ENCODE measurements at regions not wholly inside any gene's neighbourhood (a gene's known extent, or its start where the extent isn't known, plus 50 kb on each side); places are given as distances from the start of the nearest gene placed in this dataset.

GRCh38 chr7:85714951-85715350 is 528.1 kb upstream of the SEMA3D start:
- peaks cover 2 to 4% of the 10 kb centered on the region in 2 experiments for H3K9me3 ChIP-seq (ENCODE audit: control insufficient read depth in 2 of 2, low read length in 2 of 2)
- no peaks in the 10 kb centered on the region for H3K4me1 ChIP-seq (ENCODE audit: control insufficient read depth, insufficient read depth, low read length, poor library complexity, severe bottlenecking)
- H3K27me3 ChIP-seq (ENCODE audit: control insufficient read depth, insufficient read depth, low read length): no peaks in the 10 kb centered on the region
- ATAC-seq (ENCODE audit: low read depth in 2 of 2) (no peak), DNase-seq (no peak)
- Mint-ChIP-seq H3K4me3 (no peak overlapping the region), H3K27me3 (no peaks in the 10 kb centered on the region), H3K9me3 (peaks cover 0 to 6% (median 0%) of the 10 kb centered on the region in 7 donors), H3K36me3 (no peaks in the 10 kb centered on the region), H3K27ac (no peak overlapping the region), H3K4me1 (no peaks in the 10 kb centered on the region)
- H3K27ac ChIP-seq (ENCODE audit: insufficient read depth, low read length, poor library complexity, severe bottlenecking): no peak overlapping the region
- no peak overlapping the region for H3K4me3 ChIP-seq (ENCODE audit: low read depth, low read length)
- no peaks in the 10 kb centered on the region for H3K36me3 ChIP-seq (ENCODE audit: control insufficient read depth, insufficient read depth, low read length)

- no peaks in the 10 kb centered on the region for H3K36me3 Mint-ChIP-seq
- no peak overlapping the region for H3K27ac Mint-ChIP-seq
- no peaks in the 10 kb centered on the region for H3K27me3 ChIP-seq (ENCODE audit: control insufficient read depth, insufficient read depth, low read length)
- ATAC-seq (ENCODE audit: low read depth in 2 of 2) (no peak), DNase-seq (no peak)
- no peak overlapping the region for H3K27ac ChIP-seq (ENCODE audit: insufficient read depth, low read length, poor library complexity, severe bottlenecking)
- H3K4me3 Mint-ChIP-seq: no peak overlapping the region
- no peak overlapping the region for H3K4me3 ChIP-seq (ENCODE audit: low read depth, low read length)
- no peaks in the 10 kb centered on the region for H3K36me3 ChIP-seq (ENCODE audit: control insufficient read depth, insufficient read depth, low read length)
- peaks cover 0 to 2% of the 10 kb centered on the region in 2 experiments for H3K9me3 ChIP-seq (ENCODE audit: control insufficient read depth in 2 of 2, low read length in 2 of 2)
- no peaks in the 10 kb centered on the region for H3K4me1 Mint-ChIP-seq
- H3K27me3 Mint-ChIP-seq: no peaks in the 10 kb centered on the region
- H3K4me1 ChIP-seq (ENCODE audit: control insufficient read depth, insufficient read depth, low read length, poor library complexity, severe bottlenecking): no peaks in the 10 kb centered on the region
- H3K9me3 Mint-ChIP-seq: peaks cover 0 to 4% (median 0%) of the 10 kb centered on the region in 7 donors
These were observed 527.3 kb upstream of the SEMA3D start for GRCh38 chr7:85714043-85714578.

- H3K27ac Mint-ChIP-seq: no peak overlapping the region
- no peaks in the 10 kb centered on the region for H3K36me3 Mint-ChIP-seq
- DNase-seq (no peak), ATAC-seq (ENCODE audit: low read depth in 2 of 2) (no peak)
- Histone ChIP-seq H3K36me3 (ENCODE audit: control insufficient read depth, insufficient read depth, low read length) (no peaks in the 10 kb centered on the region), H3K4me3 (ENCODE audit: low read depth, low read length) (no peak overlapping the region), H3K27me3 (ENCODE audit: control insufficient read depth, insufficient read depth, low read length) (no peaks in the 10 kb centered on the region), H3K27ac (ENCODE audit: insufficient read depth, low read length, poor library complexity, severe bottlenecking) (no peak overlapping the region), H3K4me1 (ENCODE audit: control insufficient read depth, insufficient read depth, low read length, poor library complexity, severe bottlenecking) (no peaks in the 10 kb centered on the region), H3K9me3 (ENCODE audit: control insufficient read depth in 2 of 2, low read length in 2 of 2) (no peaks in the 10 kb centered on the region)
- H3K4me3 Mint-ChIP-seq: no peak overlapping the region
- H3K9me3 Mint-ChIP-seq: peaks cover 0 to 4% (median 0%) of the 10 kb centered on the region in 7 donors
- H3K4me1 Mint-ChIP-seq: no peaks in the 10 kb centered on the region
- H3K27me3 Mint-ChIP-seq: no peaks in the 10 kb centered on the region
These were observed 526.3 kb upstream of the SEMA3D start for GRCh38 chr7:85713171-85713570.

- Mint-ChIP-seq H3K9me3 (peaks cover 0 to 4% (median 0%) of the 10 kb centered on the region in 7 donors), H3K4me1 (no peaks in the 10 kb centered on the region), H3K27me3 (no peaks in the 10 kb centered on the region), H3K4me3 (no peak overlapping the region), H3K27ac (no peak overlapping the region), H3K36me3 (no peaks in the 10 kb centered on the region)
- Histone ChIP-seq H3K36me3 (ENCODE audit: control insufficient read depth, insufficient read depth, low read length) (no peaks in the 10 kb centered on the region), H3K4me1 (ENCODE audit: control insufficient read depth, insufficient read depth, low read length, poor library complexity, severe bottlenecking) (no peaks in the 10 kb centered on the region), H3K27me3 (ENCODE audit: control insufficient read depth, insufficient read depth, low read length) (no peaks in the 10 kb centered on the region), H3K9me3 (ENCODE audit: control insufficient read depth in 2 of 2, low read length in 2 of 2) (no peaks in the 10 kb centered on the region), H3K27ac (ENCODE audit: insufficient read depth, low read length, poor library complexity, severe bottlenecking) (no peak overlapping the region), H3K4me3 (ENCODE audit: low read depth, low read length) (no peak overlapping the region)
- DNase-seq (no peak), ATAC-seq (ENCODE audit: low read depth in 2 of 2) (no peak)
These were observed 525.0 kb upstream of the SEMA3D start for GRCh38 chr7:85711894-85712293.

GRCh38 chr7:85710960-85711359 is 524.1 kb upstream of the SEMA3D start:
- no peaks in the 10 kb centered on the region for H3K36me3 ChIP-seq (ENCODE audit: control insufficient read depth, insufficient read depth, low read length)
- no peaks in the 10 kb centered on the region for H3K27me3 Mint-ChIP-seq
- no peaks in the 10 kb centered on the region for H3K4me1 Mint-ChIP-seq
- no peaks in the 10 kb centered on the region for H3K36me3 Mint-ChIP-seq
- ATAC-seq (ENCODE audit: low read depth in 2 of 2) (no peak), DNase-seq (no peak)
- no peak overlapping the region for H3K27ac ChIP-seq (ENCODE audit: insufficient read depth, low read length, poor library complexity, severe bottlenecking)
- no peak overlapping the region for H3K4me3 Mint-ChIP-seq
- H3K27me3 ChIP-seq (ENCODE audit: control insufficient read depth, insufficient read depth, low read length): no peaks in the 10 kb centered on the region
- no peak overlapping the region for H3K4me3 ChIP-seq (ENCODE audit: low read depth, low read length)
- H3K9me3 Mint-ChIP-seq: peaks cover 0 to 8% (median under 1%) of the 10 kb centered on the region in 7 donors
- no peaks in the 10 kb centered on the region for H3K4me1 ChIP-seq (ENCODE audit: control insufficient read depth, insufficient read depth, low read length, poor library complexity, severe bottlenecking)
- H3K27ac Mint-ChIP-seq: no peak overlapping the region
- H3K9me3 ChIP-seq (ENCODE audit: control insufficient read depth in 2 of 2, low read length in 2 of 2): no peaks in the 10 kb centered on the region

GRCh38 chr7:85708221-85708620 is 521.4 kb upstream of the SEMA3D start:
- no peak for DNase-seq
- Mint-ChIP-seq H3K36me3 (no peaks in the 10 kb centered on the region), H3K4me1 (no peaks in the 10 kb centered on the region), H3K4me3 (no peak overlapping the region), H3K9me3 (peaks cover 0 to 8% (median 5%) of the 10 kb centered on the region in 7 donors), H3K27me3 (no peaks in the 10 kb centered on the region), H3K27ac (no peak overlapping the region)
- Histone ChIP-seq H3K4me1 (ENCODE audit: control insufficient read depth, insufficient read depth, low read length, poor library complexity, severe bottlenecking) (no peaks in the 10 kb centered on the region), H3K4me3 (ENCODE audit: low read depth, low read length) (no peak overlapping the region), H3K9me3 (ENCODE audit: control insufficient read depth in 2 of 2, low read length in 2 of 2) (no peaks in the 10 kb centered on the region), H3K36me3 (ENCODE audit: control insufficient read depth, insufficient read depth, low read length) (no peaks in the 10 kb centered on the region), H3K27me3 (ENCODE audit: control insufficient read depth, insufficient read depth, low read length) (no peaks in the 10 kb centered on the region), H3K27ac (ENCODE audit: insufficient read depth, low read length, poor library complexity, severe bottlenecking) (no peak overlapping the region)
- ATAC-seq (ENCODE audit: low read depth in 2 of 2): no peak

GRCh38 chr7:85705076-85705475 is 518.2 kb upstream of the SEMA3D start:
- H3K27ac ChIP-seq (ENCODE audit: insufficient read depth, low read length, poor library complexity, severe bottlenecking): no peak overlapping the region
- ATAC-seq (ENCODE audit: low read depth in 2 of 2) (no peak), DNase-seq (no peak)
- no peaks in the 10 kb centered on the region for H3K4me1 ChIP-seq (ENCODE audit: control insufficient read depth, insufficient read depth, low read length, poor library complexity, severe bottlenecking)
- peaks cover 1 to 8% (median 3%) of the 10 kb centered on the region in 7 donors for H3K9me3 Mint-ChIP-seq
- no peaks in the 10 kb centered on the region for H3K36me3 ChIP-seq (ENCODE audit: control insufficient read depth, insufficient read depth, low read length)
- no peak overlapping the region for H3K27ac Mint-ChIP-seq
- H3K4me3 ChIP-seq (ENCODE audit: low read depth, low read length): no peak overlapping the region
- no peaks in the 10 kb centered on the region for H3K9me3 ChIP-seq (ENCODE audit: control insufficient read depth in 2 of 2, low read length in 2 of 2)
- H3K4me1 Mint-ChIP-seq: no peaks in the 10 kb centered on the region
- no peaks in the 10 kb centered on the region for H3K27me3 Mint-ChIP-seq
- H3K36me3 Mint-ChIP-seq: no peaks in the 10 kb centered on the region
- H3K4me3 Mint-ChIP-seq: no peak overlapping the region
- no peaks in the 10 kb centered on the region for H3K27me3 ChIP-seq (ENCODE audit: control insufficient read depth, insufficient read depth, low read length)

- Mint-ChIP-seq H3K4me3 (no peak overlapping the region), H3K27me3 (no peaks in the 10 kb centered on the region), H3K36me3 (no peaks in the 10 kb centered on the region), H3K27ac (no peak overlapping the region), H3K9me3 (peaks cover 1 to 8% (median 3%) of the 10 kb centered on the region in 7 donors), H3K4me1 (no peaks in the 10 kb centered on the region)
- DNase-seq (no peak), ATAC-seq (ENCODE audit: low read depth in 2 of 2) (no peak)
- Histone ChIP-seq H3K4me3 (ENCODE audit: low read depth, low read length) (no peak overlapping the region), H3K4me1 (ENCODE audit: control insufficient read depth, insufficient read depth, low read length, poor library complexity, severe bottlenecking) (no peaks in the 10 kb centered on the region), H3K27ac (ENCODE audit: insufficient read depth, low read length, poor library complexity, severe bottlenecking) (no peak overlapping the region), H3K9me3 (ENCODE audit: control insufficient read depth in 2 of 2, low read length in 2 of 2) (no peaks in the 10 kb centered on the region), H3K27me3 (ENCODE audit: control insufficient read depth, insufficient read depth, low read length) (no peaks in the 10 kb centered on the region), H3K36me3 (ENCODE audit: control insufficient read depth, insufficient read depth, low read length) (no peaks in the 10 kb centered on the region)
These were observed 516.6 kb upstream of the SEMA3D start for GRCh38 chr7:85703251-85704010.

Measured in CD4-positive, CD25-positive, alpha-beta regulatory T cell (primary cell).